ENCODE measurements at regions not wholly inside any gene's neighbourhood (a gene's known extent, or its start where the extent isn't known, plus 50 kb on each side); places are given as distances from the start of the nearest gene placed in this dataset.
"Not testable (repeated sequence)": the region's sequence is repeated elsewhere in the genome, so short reads cannot be mapped to it uniquely, and the experiment has no call there.

- DNase-seq: no peak
These were observed 81.5 kb downstream of the RFLNA start for GRCh38 chr12:124376435-124376834.

GRCh38 chr12:124375789-124376175 lies 80.9 kb downstream of the RFLNA start:
- DNase-seq: no peak

- DNase-seq: no peak
These were observed 80.4 kb downstream of the RFLNA start for GRCh38 chr12:124375141-124375788.

- DNase-seq: no peak
These were observed 79.7 kb downstream of the RFLNA start for GRCh38 chr12:124374567-124374966.

- no peak for DNase-seq
These were observed 79.3 kb downstream of the RFLNA start for GRCh38 chr12:124374147-124374546.

GRCh38 chr12:124373701-124374100 lies 78.8 kb downstream of the RFLNA start:
- DNase-seq: not testable (repeated sequence)

GRCh38 chr12:124372831-124373230 lies 77.9 kb downstream of the RFLNA start:
- no peak for DNase-seq

GRCh38 chr12:124371970-124372555 lies 77.2 kb downstream of the RFLNA start:
- DNase-seq: no peak

GRCh38 chr12:124371366-124371765 lies 76.5 kb downstream of the RFLNA start:
- DNase-seq: no peak

- no peak for DNase-seq
These were observed 76.0 kb downstream of the RFLNA start for GRCh38 chr12:124370851-124371250.

GRCh38 chr12:124370384-124370783 lies 75.5 kb downstream of the RFLNA start:
- no peak for DNase-seq

- no peak for DNase-seq
These were observed 75.0 kb downstream of the RFLNA start for GRCh38 chr12:124369827-124370378.

- no peak for DNase-seq
These were observed 74.3 kb downstream of the RFLNA start for GRCh38 chr12:124369055-124369826.

GRCh38 chr12:124368421-124369032 lies 73.6 kb downstream of the RFLNA start:
- no peak for DNase-seq

GRCh38 chr12:124365726-124366430 lies 71.0 kb downstream of the RFLNA start:
- no peak for DNase-seq

Data from NCI-H1092 (cell line).